ENCODE measurements at regions not wholly inside any gene's neighbourhood (a gene's known extent, or its start where the extent isn't known, plus 50 kb on each side); places are given as distances from the start of the nearest gene placed in this dataset.

- Histone ChIP-seq H3K9me2 (replicated peaks; ENCODE audit: insufficient read depth) (no peaks in the 10 kb centered on the region), H3K79me2 (no peaks in the 10 kb centered on the region), H3K4me1 (ENCODE audit: insufficient read depth) (no peaks in the 10 kb centered on the region), H2AFZ (no peak overlapping the region), H3K4me2 (no peak overlapping the region), H3K9me3 (ENCODE audit: low read depth) (no peaks in the 10 kb centered on the region), H3K27me3 (no peaks in the 10 kb centered on the region), H4K20me1 (ENCODE audit: insufficient read depth, poor library complexity, severe bottlenecking) (no peaks in the 10 kb centered on the region), H3K36me3 (replicated peaks; ENCODE audit: insufficient read depth, low read depth) (no peaks in the 10 kb centered on the region), H3K27ac (no peak overlapping the region), H3K4me3 (no peak overlapping the region)
- DNase-seq (ENCODE audit: low spot score), result no peak
- no peak for TF ChIP-seq CTCF (IDR thresholded peaks at IDR 0.05; ENCODE audit: poor library complexity)
- no peak for TF ChIP-seq EZH2phosphoT487 (IDR thresholded peaks at IDR 0.05; ENCODE audit: low read depth, severe bottlenecking, unreplicated experiment)
- no peak for TF ChIP-seq EZH2 (IDR thresholded peaks at IDR 0.05; ENCODE audit: borderline replicate concordance)
- 90% methylated on average over 2 of the region's 2 CpGs for WGBS (ENCODE audit: low lambda C conversion rate, missing lambda C conversion rate)
These were observed 322.2 kb downstream of the ETAA1 start for GRCh38 chr2:67719351-67719750.

GRCh38 chr2:67721516-67721915 is 324.4 kb downstream of the ETAA1 start:
- Histone ChIP-seq H4K20me1 (ENCODE audit: insufficient read depth, poor library complexity, severe bottlenecking) (no peaks in the 10 kb centered on the region), H3K27ac (no peak overlapping the region), H3K27me3 (no peaks in the 10 kb centered on the region), H3K9me2 (replicated peaks; ENCODE audit: insufficient read depth) (no peaks in the 10 kb centered on the region), H3K36me3 (replicated peaks; ENCODE audit: insufficient read depth, low read depth) (no peaks in the 10 kb centered on the region), H3K79me2 (no peaks in the 10 kb centered on the region), H3K4me1 (ENCODE audit: insufficient read depth) (no peaks in the 10 kb centered on the region), H3K4me2 (no peak overlapping the region), H2AFZ (no peak overlapping the region), H3K4me3 (no peak overlapping the region), H3K9me3 (ENCODE audit: low read depth) (no peaks in the 10 kb centered on the region)
- TF ChIP-seq CTCF (IDR thresholded peaks at IDR 0.05; ENCODE audit: poor library complexity), result no peak
- TF ChIP-seq EZH2 (IDR thresholded peaks at IDR 0.05; ENCODE audit: borderline replicate concordance), result no peak
- TF ChIP-seq EZH2phosphoT487 (IDR thresholded peaks at IDR 0.05; ENCODE audit: low read depth, severe bottlenecking, unreplicated experiment), result no peak
- 86% methylated on average over 1 of the region's 1 CpG for WGBS (ENCODE audit: low lambda C conversion rate, missing lambda C conversion rate)
- DNase-seq (ENCODE audit: low spot score), result no peak

- Histone ChIP-seq H3K9me3 (ENCODE audit: low read depth) (no peaks in the 10 kb centered on the region), H4K20me1 (ENCODE audit: insufficient read depth, poor library complexity, severe bottlenecking) (no peaks in the 10 kb centered on the region), H3K27ac (no peak overlapping the region), H3K36me3 (replicated peaks; ENCODE audit: insufficient read depth, low read depth) (no peaks in the 10 kb centered on the region), H3K27me3 (no peaks in the 10 kb centered on the region), H2AFZ (no peak overlapping the region), H3K9me2 (replicated peaks; ENCODE audit: insufficient read depth) (no peaks in the 10 kb centered on the region), H3K4me2 (no peak overlapping the region), H3K4me1 (ENCODE audit: insufficient read depth) (no peaks in the 10 kb centered on the region), H3K79me2 (no peaks in the 10 kb centered on the region), H3K4me3 (no peak overlapping the region)
- 92% methylated on average over 2 of the region's 2 CpGs for WGBS (ENCODE audit: low lambda C conversion rate, missing lambda C conversion rate)
- no peak for TF ChIP-seq EZH2 (IDR thresholded peaks at IDR 0.05; ENCODE audit: borderline replicate concordance)
- TF ChIP-seq CTCF (IDR thresholded peaks at IDR 0.05; ENCODE audit: poor library complexity), result no peak
- no peak for TF ChIP-seq EZH2phosphoT487 (IDR thresholded peaks at IDR 0.05; ENCODE audit: low read depth, severe bottlenecking, unreplicated experiment)
- no peak for DNase-seq (ENCODE audit: low spot score)
These were observed 327.1 kb downstream of the ETAA1 start for GRCh38 chr2:67724261-67724660.

- Histone ChIP-seq H3K79me2 (no peaks in the 10 kb centered on the region), H3K9me2 (replicated peaks; ENCODE audit: insufficient read depth) (no peaks in the 10 kb centered on the region), H4K20me1 (ENCODE audit: insufficient read depth, poor library complexity, severe bottlenecking) (no peaks in the 10 kb centered on the region), H3K4me1 (ENCODE audit: insufficient read depth) (no peaks in the 10 kb centered on the region), H3K4me3 (no peak overlapping the region), H3K27ac (no peak overlapping the region), H3K9me3 (ENCODE audit: low read depth) (no peaks in the 10 kb centered on the region), H3K27me3 (no peaks in the 10 kb centered on the region), H3K4me2 (no peak overlapping the region), H3K36me3 (replicated peaks; ENCODE audit: insufficient read depth, low read depth) (no peaks in the 10 kb centered on the region), H2AFZ (no peak overlapping the region)
- DNase-seq (ENCODE audit: low spot score), result no peak
- TF ChIP-seq CTCF (IDR thresholded peaks at IDR 0.05; ENCODE audit: poor library complexity) (no peak), EZH2 (IDR thresholded peaks at IDR 0.05; ENCODE audit: borderline replicate concordance) (no peak), EZH2phosphoT487 (IDR thresholded peaks at IDR 0.05; ENCODE audit: low read depth, severe bottlenecking, unreplicated experiment) (no peak)
- WGBS (ENCODE audit: low lambda C conversion rate, missing lambda C conversion rate), result 0% methylated on average over 1 of the region's 1 CpG
These were observed 328.6 kb downstream of the ETAA1 start for GRCh38 chr2:67725731-67726130.

All from hepatocyte (in vitro differentiated cells).